DOHH2 (cell line): ENCODE measurements at regions not wholly inside any gene's neighbourhood (a gene's known extent, or its start where the extent isn't known, plus 50 kb on each side); places are given as distances from the start of the nearest gene placed in this dataset.
"Not testable (repeated sequence)": the region's sequence is repeated elsewhere in the genome, so short reads cannot be mapped to it uniquely, and the experiment has no call there.

Experiments used
- H3F3A ChIP-seq: fragments of 200-600 bp; sonication (generic), shearing (Covaris generic); 2 replicates; pipeline ENCODE4 v1.6.0; 2016; ENCODE audit warnings: antibody characterized with exemption, mild to moderate bottlenecking; ENCODE audit not compliant: control insufficient read depth, insufficient read depth
- H3K27ac ChIP-seq: fragments of 200-600 bp; sonication (generic); 2 replicates; pipeline ENCODE4 v1.5.1; 2014; ENCODE audit warnings: low read depth, mild to moderate bottlenecking, low read length, moderate library complexity
- H3K27me3 ChIP-seq: fragments of 200-600 bp; sonication (generic); 2 replicates; pipeline ENCODE4 v1.6.1; 2014; ENCODE audit warnings: mild to moderate bottlenecking, low read length, mixed read lengths; ENCODE audit not compliant: control insufficient read depth
- H3K36me3 ChIP-seq: fragments of 200-600 bp; sonication (generic); 2 replicates; pipeline ENCODE4 v1.6.1; 2014; ENCODE audit warnings: mild to moderate bottlenecking, low read length, moderate library complexity, mixed read lengths; ENCODE audit not compliant: control insufficient read depth
- H3K4me1 ChIP-seq: fragments of 200-600 bp; sonication (generic); 2 replicates; pipeline ENCODE4 v1.6.1; 2014; ENCODE audit warnings: mild to moderate bottlenecking, low read length, mixed read lengths; ENCODE audit not compliant: control insufficient read depth
- H3K4me2 ChIP-seq: fragments of 200-600 bp; sonication (generic); 2 replicates; pipeline ENCODE4 v1.6.0; 2014; ENCODE audit warnings: mild to moderate bottlenecking, low read length, moderate library complexity
- H3K4me3 ChIP-seq: fragments of 200-600 bp; sonication (generic); 2 replicates; pipeline ENCODE4 v1.5.1; 2014; ENCODE audit warnings: mild to moderate bottlenecking, low read length, mixed read lengths
- H3K79me2 ChIP-seq: fragments of 200-600 bp; sonication (generic); 2 replicates; pipeline ENCODE4 v1.6.1; 2014; ENCODE audit warnings: mild to moderate bottlenecking, low read length, mixed read lengths; ENCODE audit not compliant: control insufficient read depth
- H3K9me2 ChIP-seq: fragments of 200-600 bp; sonication (generic); replicated peaks from 2 replicates; pipeline ENCODE4 v1.6.1; 2014; ENCODE audit warnings: mild to moderate bottlenecking, low read length, mixed read lengths; ENCODE audit not compliant: control insufficient read depth
- H3K9me3 ChIP-seq: fragments of 200-600 bp; sonication (generic); 2 replicates; pipeline ENCODE4 v1.6.1; 2014; ENCODE audit warnings: antibody characterized with exemption, low read length, mixed read lengths; ENCODE audit not compliant: control insufficient read depth, insufficient read depth
- H4K20me1 ChIP-seq: fragments of 200-600 bp; sonication (generic); 2 replicates; pipeline ENCODE4 v1.6.0; 2014; ENCODE audit warnings: low read depth, mild to moderate bottlenecking, antibody characterized with exemption, low read length, moderate library complexity; ENCODE audit not compliant: control insufficient read depth, insufficient read depth
- CTCF ChIP-seq: fragments of 200-600 bp; sonication (generic); IDR thresholded peaks from one replicate; pipeline ENCODE4 v1.5.1; 2014; ENCODE audit warnings: antibody characterized with exemption, mild to moderate bottlenecking, low read depth, low read length; ENCODE audit not compliant: poor library complexity, severe bottlenecking
- EZH2phosphoT487 ChIP-seq: fragments of 200-600 bp; sonication (generic); IDR thresholded peaks from 2 replicates; pipeline ENCODE4 v1.6.1; 2017; ENCODE audit warnings: borderline replicate concordance, mild to moderate bottlenecking, antibody characterized with exemption, low read length, moderate library complexity, mixed read lengths

- Histone ChIP-seq H3K79me2 (no peaks in the 10 kb centered on the region), H3K4me2 (no peak overlapping the region), H3K27ac (no peak overlapping the region), H3K9me3 (no peaks in the 10 kb centered on the region), H3K4me3 (no peak overlapping the region), H4K20me1 (no peaks in the 10 kb centered on the region), H3F3A (no peaks in the 10 kb centered on the region), H3K4me1 (no peaks in the 10 kb centered on the region), H3K27me3 (no peaks in the 10 kb centered on the region), H3K9me2 (no peaks in the 10 kb centered on the region), H3K36me3 (no peaks in the 10 kb centered on the region)
- no peak for TF ChIP-seq CTCF
- no peak for TF ChIP-seq EZH2phosphoT487
These were observed 358.1 kb downstream of the ADGRD1 start for GRCh38 chr12:131311764-131312163.

GRCh38 chr12:131312382-131312781 lies 358.7 kb downstream of the ADGRD1 start:
- H3K79me2 ChIP-seq, H3K4me3 ChIP-seq, H3K9me2 ChIP-seq, H4K20me1 ChIP-seq, H3K27me3 ChIP-seq, H3K9me3 ChIP-seq, H3K4me1 ChIP-seq, H3K4me2 ChIP-seq, H3F3A ChIP-seq, H3K27ac ChIP-seq, H3K36me3 ChIP-seq: not testable (repeated sequence)

- H3K9me3 ChIP-seq = peaks cover 1% of the 10 kb centered on the region; the same call in 1 of the 2 replicates
- no peaks in the 10 kb centered on the region for H3K36me3 ChIP-seq
- H3F3A ChIP-seq = no peaks in the 10 kb centered on the region
- no peaks in the 10 kb centered on the region for H4K20me1 ChIP-seq
- no peaks in the 10 kb centered on the region for H3K4me1 ChIP-seq
- no peak overlapping the region for H3K4me3 ChIP-seq
- no peaks in the 10 kb centered on the region for H3K79me2 ChIP-seq
- H3K27me3 ChIP-seq = no peaks in the 10 kb centered on the region
- no peak overlapping the region for H3K4me2 ChIP-seq
- no peaks in the 10 kb centered on the region for H3K9me2 ChIP-seq
- no peak overlapping the region for H3K27ac ChIP-seq
- TF ChIP-seq CTCF (no peak), EZH2phosphoT487 (no peak)
These were observed 359.3 kb downstream of the ADGRD1 start for GRCh38 chr12:131312793-131313545.

GRCh38 chr12:131313635-131314034 lies 359.9 kb downstream of the ADGRD1 start:
- no peak overlapping the region for H3K4me2 ChIP-seq
- no peaks in the 10 kb centered on the region for H3K9me2 ChIP-seq
- H3K36me3 ChIP-seq = no peaks in the 10 kb centered on the region
- no peaks in the 10 kb centered on the region for H3K27me3 ChIP-seq
- no peaks in the 10 kb centered on the region for H3K79me2 ChIP-seq
- peaks cover 6% of the 10 kb centered on the region; the same call in 1 of the 2 replicates for H3K9me3 ChIP-seq
- H3K4me3 ChIP-seq = no peak overlapping the region
- no peak overlapping the region for H3K27ac ChIP-seq
- no peaks in the 10 kb centered on the region for H3F3A ChIP-seq
- no peak for TF ChIP-seq CTCF
- no peak for TF ChIP-seq EZH2phosphoT487
- no peaks in the 10 kb centered on the region for H4K20me1 ChIP-seq
- no peaks in the 10 kb centered on the region for H3K4me1 ChIP-seq
